ENCODE measurements at regions not wholly inside any gene's neighbourhood (a gene's known extent, or its start where the extent isn't known, plus 50 kb on each side); places are given as distances from the start of the nearest gene placed in this dataset.

DNA sequence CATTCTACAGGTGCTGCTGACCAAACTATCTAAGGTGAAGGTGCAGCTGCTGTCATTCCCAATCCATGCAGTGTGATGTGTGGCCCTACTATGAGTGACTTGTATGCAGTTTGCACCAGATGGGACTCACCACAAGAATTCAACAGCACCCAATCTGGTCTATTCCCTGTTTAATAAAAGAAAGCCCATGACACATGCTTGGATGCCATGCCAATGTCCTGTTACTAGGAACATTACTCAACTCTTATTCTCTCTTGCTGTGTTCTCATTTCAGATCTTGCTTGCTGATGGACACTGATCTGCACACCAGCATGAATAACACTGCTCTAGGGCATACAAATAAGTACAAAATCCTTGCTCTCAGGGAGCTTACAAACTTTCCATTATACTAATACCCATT is 221.6 kb upstream of the CDYL start:
- TF ChIP-seq, protein P1, sequence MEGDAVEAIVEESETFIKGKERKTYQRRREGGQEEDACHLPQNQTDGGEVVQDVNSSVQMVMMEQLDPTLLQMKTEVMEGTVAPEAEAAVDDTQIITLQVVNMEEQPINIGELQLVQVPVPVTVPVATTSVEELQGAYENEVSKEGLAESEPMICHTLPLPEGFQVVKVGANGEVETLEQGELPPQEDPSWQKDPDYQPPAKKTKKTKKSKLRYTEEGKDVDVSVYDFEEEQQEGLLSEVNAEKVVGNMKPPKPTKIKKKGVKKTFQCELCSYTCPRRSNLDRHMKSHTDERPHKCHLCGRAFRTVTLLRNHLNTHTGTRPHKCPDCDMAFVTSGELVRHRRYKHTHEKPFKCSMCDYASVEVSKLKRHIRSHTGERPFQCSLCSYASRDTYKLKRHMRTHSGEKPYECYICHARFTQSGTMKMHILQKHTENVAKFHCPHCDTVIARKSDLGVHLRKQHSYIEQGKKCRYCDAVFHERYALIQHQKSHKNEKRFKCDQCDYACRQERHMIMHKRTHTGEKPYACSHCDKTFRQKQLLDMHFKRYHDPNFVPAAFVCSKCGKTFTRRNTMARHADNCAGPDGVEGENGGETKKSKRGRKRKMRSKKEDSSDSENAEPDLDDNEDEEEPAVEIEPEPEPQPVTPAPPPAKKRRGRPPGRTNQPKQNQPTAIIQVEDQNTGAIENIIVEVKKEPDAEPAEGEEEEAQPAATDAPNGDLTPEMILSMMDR (conservative IDR thresholded peaks at IDR 0.05; ENCODE audit: low read depth, low read length), result no peak
- TF ChIP-seq EZH2 (IDR thresholded peaks at IDR 0.05; ENCODE audit: low read length, unreplicated experiment) (no peak), EZH2phosphoT487 (IDR thresholded peaks at IDR 0.05; ENCODE audit: borderline replicate concordance, low read length) (no peak)
